NCI-H748 (cell line): ENCODE measurements at regions not wholly inside any gene's neighbourhood (a gene's known extent, or its start where the extent isn't known, plus 50 kb on each side); places are given as distances from the start of the nearest gene placed in this dataset.
A peak's percentile ranks its signal among the peaks of the same experiment; 100 is the strongest.
"Not testable (repeated sequence)": the region's sequence is repeated elsewhere in the genome, so short reads cannot be mapped to it uniquely, and the experiment has no call there.

Source experiments
- DNase-seq: peaks from one replicate; lab custom pipeline; 2025; ENCODE audit not compliant: unreplicated experiment; lab: John Stamatoyannopoulos, UW

GRCh38 chr6:27593200-27593818 lies 120.4 kb upstream of the ZNF184 start:
- no peak for DNase-seq

DNA sequence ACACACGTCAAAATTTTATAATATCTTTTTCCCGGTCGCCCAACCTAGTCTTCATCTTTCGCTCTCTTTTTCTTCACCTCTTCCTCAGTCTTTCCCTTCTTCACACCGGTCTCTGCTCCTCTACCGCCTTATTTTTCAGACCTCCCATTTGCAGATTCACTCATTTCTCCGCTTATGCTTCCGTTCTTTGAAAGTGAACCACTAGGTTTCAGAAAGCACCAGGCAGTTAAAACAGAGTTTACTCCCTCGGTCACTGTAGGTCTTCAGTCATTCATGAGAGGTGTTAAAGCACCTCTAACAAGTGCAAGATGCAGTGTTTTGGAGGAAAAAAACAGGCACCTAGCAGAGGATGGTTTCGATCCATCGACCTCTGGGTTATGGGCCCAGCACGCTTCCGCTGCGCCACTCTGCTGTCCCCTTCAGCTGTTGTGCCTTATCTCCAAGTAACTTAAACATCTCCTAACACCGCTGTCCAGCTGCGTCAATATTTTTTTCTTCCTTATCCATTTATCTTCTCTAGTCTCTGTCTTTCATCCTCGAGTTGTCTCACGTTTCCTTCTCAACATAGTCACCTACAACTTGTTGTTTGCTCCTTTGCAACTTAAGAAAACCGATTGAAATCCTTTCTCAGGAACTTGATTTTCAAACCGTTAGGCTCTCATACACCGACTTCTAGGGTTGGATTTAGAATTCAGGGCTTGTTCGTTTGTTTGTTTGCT lies 119.7 kb upstream of the ZNF184 start:
- DNase-seq, result peak; percentile 84

DNA sequence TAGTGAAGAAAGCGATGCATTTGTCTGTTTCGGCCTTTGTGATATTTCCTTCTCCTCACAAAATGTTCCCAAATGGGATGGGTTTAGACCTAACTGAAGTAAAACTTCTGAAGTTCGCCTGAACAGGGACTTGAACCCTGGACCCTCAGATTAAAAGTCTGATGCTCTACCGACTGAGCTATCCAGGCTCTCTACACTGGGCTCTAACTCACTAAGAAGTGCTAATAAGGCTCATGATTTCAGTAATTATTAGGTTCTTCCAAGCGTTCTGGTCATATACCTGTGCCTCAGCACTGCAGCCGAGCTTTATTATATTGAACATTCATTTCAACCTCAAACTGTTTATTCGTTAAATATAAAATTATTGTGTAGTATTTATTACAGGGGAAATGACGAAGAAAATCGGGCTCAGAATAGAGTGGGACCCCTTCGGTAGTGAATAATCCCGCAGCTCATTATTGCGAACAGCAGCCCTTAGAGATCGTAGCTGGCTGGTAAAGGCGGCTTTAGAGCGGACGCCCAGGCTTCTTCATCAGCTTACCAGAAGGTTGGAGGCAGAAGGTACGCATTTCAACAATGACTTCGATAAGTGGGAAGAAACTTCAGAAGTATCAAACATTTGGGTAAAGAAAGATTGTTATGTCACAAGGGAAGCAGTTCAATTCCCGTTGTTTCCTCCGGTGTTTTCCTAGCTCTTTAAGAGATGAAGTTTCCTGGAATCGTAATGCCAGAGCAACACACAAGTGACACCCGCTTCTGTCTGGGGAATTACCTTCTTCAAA lies 119.0 kb upstream of the ZNF184 start:
- peak; percentile 81 for DNase-seq

GRCh38 chr6:27585316-27585715 lies 112.4 kb upstream of the ZNF184 start:
- DNase-seq, result not testable (repeated sequence)

- no peak for DNase-seq
These were observed 111.4 kb upstream of the ZNF184 start for GRCh38 chr6:27584326-27584725.

DNA sequence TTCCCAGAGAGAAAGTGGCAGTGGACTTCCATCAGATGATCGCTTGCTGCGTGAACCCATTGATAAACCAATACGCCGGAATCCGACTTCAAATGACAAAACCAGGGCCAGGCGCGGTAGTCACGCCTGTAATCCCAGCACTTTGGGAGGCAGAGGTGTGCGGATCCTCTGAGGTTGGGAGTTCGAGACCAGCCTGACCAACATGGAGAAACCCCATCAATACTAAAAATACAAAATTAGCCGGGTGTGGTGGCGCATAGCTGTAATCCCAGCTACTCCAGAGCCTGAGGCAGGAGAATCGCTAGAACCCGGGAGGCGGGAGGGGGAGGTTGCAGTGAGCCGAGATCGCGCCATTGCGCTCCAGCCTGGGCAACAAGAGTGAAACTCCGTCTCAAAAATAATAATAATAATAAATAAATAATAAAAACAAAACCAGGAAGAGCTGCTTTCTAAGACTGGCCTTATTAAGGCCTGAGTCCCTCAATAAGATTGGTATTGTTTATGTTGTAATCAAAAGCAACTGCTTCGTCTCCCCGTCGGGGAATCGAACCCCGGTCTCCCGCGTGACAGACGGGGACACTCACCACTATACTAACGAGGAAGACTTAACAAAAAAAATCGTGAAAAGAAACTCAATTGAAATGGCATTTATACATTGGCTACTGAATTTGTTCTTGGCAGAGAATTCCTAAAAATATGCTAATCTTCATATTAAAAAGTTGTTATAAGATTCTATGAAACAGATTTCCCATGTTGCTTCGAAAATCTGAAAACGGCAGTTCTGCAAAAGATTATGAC lies 110.2 kb upstream of the ZNF184 start:
- DNase-seq, result peak; percentile 68

DNA sequence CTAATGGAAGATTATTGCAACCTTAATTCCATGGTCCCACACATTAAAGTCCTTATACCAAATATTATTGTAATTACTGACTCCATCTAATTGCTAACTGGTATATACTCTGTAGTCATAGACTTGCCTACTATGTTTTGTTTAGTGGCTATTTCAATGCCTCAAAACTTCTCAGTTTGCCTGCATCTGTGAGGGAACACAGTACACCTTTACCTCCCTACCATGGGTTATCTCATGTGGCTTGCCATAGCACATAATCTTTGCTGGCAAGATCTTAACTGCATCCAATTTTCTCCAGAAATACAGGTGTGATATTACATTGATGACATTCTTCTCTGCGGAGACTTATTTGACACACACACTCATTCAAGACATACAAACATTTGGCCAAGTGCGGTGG lies 107.1 kb upstream of the ZNF184 start:
- no peak for DNase-seq

DNA sequence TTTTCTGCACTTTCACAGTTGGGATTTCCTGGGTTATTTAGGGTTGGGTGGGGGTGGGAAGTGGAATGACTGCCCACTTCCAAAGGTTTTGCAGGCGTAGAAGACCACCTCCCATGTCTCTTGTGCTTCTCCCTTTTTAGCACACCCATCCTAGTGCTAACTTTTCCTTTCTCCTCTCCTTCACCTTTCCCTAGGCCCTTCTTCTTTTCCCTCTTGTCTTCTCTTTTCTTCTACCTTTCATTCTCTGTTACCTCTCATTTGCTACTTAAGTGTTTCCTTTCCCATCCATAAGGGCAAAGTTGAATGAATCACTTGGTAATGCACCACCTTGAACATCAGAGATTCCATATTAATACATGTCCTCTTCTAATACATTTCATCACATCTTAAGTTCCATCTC lies 105.0 kb upstream of the ZNF184 start:
- DNase-seq, result no peak

DNA sequence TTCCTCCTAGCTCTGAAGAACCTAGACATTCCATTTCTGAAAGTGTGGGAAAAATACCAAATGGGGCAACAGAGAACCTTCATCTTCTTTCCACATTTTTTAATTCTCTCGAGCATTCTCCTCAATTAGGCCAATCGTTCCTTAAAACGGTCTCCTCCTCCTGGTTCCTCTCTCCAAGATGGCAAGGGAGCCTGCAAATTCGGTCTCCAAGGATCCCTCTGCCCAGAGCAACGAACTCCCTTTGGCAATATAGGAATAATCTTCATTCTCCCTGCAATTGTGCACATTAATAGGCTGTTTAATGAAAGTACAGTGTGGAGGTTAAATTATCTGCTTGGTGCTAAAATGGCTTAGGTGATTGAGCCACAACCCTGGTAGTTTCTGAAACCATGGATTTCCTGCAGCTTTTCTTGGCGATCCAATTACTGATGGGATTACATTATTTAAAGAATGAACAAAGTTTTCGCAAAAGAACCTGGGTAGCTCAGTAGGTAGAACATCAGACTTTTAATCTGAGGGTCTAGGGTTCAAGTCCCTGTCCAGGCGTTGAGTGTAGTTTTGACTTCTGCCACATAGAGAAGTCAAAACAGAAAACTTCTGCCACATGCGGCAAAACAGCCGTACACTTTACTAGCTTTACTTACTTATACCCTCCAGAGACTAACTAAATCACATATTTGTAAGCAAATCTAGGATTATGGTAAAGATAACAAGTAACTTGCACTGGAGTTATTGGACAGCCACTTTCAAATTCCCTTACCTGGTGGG lies 102.9 kb upstream of the ZNF184 start:
- peak; percentile 26 for DNase-seq

DNA sequence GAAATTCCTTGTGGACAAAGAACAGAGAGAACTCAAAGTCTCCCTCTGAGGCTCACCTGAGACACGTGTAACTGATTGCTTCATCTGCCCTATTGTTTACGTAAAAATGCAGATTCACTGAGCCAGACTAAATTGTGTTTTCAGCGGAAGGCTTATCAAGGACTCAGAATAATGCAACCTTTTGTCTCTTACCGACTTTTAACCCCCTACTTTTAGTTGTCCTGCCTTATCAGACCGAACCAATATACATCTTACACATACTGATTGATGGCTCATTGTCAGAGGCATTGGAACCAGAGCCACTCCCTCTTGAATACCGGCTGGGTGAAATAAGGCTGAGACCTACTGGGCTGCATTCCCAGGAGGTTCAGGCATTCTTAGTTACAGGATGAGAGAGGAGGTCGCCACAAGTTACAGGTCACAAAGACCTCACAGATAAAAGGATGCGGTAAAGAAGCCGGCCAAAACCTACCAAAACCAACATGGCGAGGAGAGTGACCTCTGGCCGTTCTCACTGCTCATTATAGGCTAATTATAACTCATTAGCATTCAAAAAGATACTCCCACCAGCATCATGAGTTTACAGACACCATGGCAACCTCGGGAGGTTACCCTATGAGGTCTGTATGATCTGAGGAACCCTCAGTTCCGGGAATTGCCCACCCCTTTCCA lies 95.5 kb upstream of the ZNF184 start:
- DNase-seq, result peak; percentile 31

GRCh38 chr6:27565839-27566779 lies 93.2 kb upstream of the ZNF184 start:
- peak; percentile 79 for DNase-seq

GRCh38 chr6:27562027-27562410 lies 89.1 kb upstream of the ZNF184 start:
- DNase-seq, result peak; percentile 46

DNA sequence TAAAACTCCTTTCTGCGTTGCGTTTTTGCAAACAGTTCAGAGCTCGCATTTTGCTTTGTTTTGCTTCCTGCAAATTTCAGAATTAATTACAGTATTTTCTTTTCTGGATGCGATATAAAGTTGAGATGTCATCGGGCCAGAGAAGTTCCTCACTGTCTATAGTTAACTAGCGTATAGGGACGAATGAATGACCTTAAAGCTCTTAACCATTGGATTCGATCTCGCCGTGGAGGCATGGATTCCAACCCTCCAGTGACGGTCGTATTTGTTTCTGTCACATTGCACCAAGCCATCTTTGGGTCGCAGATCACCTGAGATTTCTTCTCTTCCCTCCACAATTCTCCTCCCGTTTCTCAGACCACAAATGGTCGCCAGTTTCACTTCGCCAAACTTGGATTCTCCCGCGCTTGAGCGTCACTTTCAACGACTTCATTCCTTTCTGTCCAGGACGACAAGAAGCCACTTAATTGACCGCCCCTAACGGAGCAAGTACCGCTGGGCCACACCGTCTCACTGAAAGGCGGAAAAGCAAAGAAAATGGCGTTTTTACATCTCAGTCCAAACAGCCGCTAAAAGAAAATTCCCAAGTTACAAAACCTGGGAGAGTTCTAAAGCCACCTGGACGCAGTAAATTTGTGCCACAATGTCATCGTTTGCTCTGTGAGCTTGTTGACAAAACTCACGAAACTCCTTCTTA lies 85.3 kb upstream of the ZNF184 start:
- peak; percentile 52 for DNase-seq

- no peak for DNase-seq
These were observed 83.5 kb upstream of the ZNF184 start for GRCh38 chr6:27556406-27556805.

- DNase-seq, result peak; percentile 89
These were observed 80.4 kb upstream of the ZNF184 start for GRCh38 chr6:27553123-27553904.

DNA sequence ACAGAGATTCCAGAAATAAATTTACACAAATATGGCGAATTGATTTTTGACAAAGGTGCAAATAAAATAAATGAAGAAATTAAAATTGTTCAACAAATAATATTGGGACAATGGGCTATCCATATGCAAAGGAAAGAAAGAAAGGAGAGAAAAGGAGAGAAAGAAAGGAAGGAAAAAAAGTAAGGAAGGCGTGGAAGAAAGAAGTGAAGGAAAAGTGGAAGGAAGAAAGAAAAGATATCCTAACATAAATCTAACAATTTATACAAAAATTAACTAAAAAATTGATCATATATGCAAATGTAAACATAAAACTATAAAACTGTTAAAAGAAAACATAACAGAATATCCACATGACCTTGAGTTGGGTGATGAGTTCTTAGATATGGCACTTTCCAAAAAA lies 78.7 kb upstream of the ZNF184 start:
- DNase-seq, result no peak

GRCh38 chr6:27550692-27551091 lies 77.8 kb upstream of the ZNF184 start:
- DNase-seq, result no peak

DNA sequence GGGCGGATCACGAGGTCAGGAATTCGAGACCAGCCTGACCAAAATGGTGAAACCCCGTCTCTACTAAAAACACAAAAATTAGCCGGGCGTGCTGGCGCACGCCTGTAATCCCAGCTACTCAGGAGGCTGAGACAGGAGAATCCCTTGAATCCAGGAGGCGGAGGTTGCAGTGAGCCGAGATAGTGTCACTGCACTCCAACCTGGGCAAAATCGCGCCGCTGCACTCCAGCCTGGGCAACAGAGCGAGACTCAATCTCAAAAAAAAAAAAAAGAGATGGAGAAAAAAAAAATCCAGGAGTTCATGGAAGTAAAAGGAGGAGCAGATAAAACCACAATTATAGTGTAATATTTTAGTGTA lies 76.3 kb upstream of the ZNF184 start:
- peak; percentile 43 for DNase-seq
